Vagina (tissue), 2 donors: ENCODE measurements at regions not wholly inside any gene's neighbourhood (a gene's known extent, or its start where the extent isn't known, plus 50 kb on each side); places are given as distances from the start of the nearest gene placed in this dataset.

Source experiments
- CTCF ChIP-seq, 3 experiments: fragments of 450-650 bp in 2 of 3; fragments of 200-600 bp in 1 of 3; sonication (generic) in 1 of 3; IDR thresholded peaks; one replicate each; pipeline ENCODE4 v1.5.1; 2017 to 2019; ENCODE audit warnings: antibody characterized with exemption in 3 of 3, mild to moderate bottlenecking in 2 of 3, moderate library complexity in 2 of 3
- POLR2AphosphoS5 ChIP-seq, 2 donors: sonication (generic); formaldehyde crosslinking; IDR thresholded peaks; one replicate each; pipeline ENCODE4 v1.9.0; 2017; ENCODE audit warnings: antibody characterized with exemption in 2 of 2, mild to moderate bottlenecking in 2 of 2, low read depth in 1 of 2; ENCODE audit not compliant: insufficient read depth in 1 of 2

- TF ChIP-seq CTCF (IDR thresholded peaks at IDR 0.05): no peak
- TF ChIP-seq POLR2AphosphoS5 (IDR thresholded peaks at IDR 0.05; ENCODE audit: insufficient read depth in 1 of 2, low read depth in 1 of 2): no peak
Measured at GRCh38 chr10:21359202-21359601, 166.3 kb downstream of the SKIDA1 start.
